WERI-Rb-1 (cell line): ENCODE measurements at regions not wholly inside any gene's neighbourhood (a gene's known extent, or its start where the extent isn't known, plus 50 kb on each side); places are given as distances from the start of the nearest gene placed in this dataset.

ENCODE experiments used
- DNase-seq: peaks from one replicate; pipeline ENCODE4 v3.0.0-alpha.2; 2020
- H3K27ac ChIP-seq: fragments of 250-450 bp; sonication (Bioruptor Pico); 2 replicates; pipeline ENCODE4 v1.5.1; 2020; ENCODE audit warnings: mild to moderate bottlenecking, moderate library complexity
- H3K27me3 ChIP-seq: fragments of 250-450 bp; sonication (Bioruptor Pico); 2 replicates; pipeline ENCODE4 v1.5.1; 2021; ENCODE audit warnings: mild to moderate bottlenecking, low read depth, moderate library complexity; ENCODE audit not compliant: insufficient read depth, severe bottlenecking
- H3K36me3 ChIP-seq: fragments of 250-450 bp; sonication (Bioruptor Pico); 2 replicates; pipeline ENCODE4 v1.5.1; 2020; ENCODE audit warnings: mild to moderate bottlenecking, moderate library complexity
- H3K4me3 ChIP-seq: 2 replicates; pipeline ENCODE4 v1.5.1; 2011; ENCODE audit warnings: low read depth, mild to moderate bottlenecking, control low read depth, low read length
- H3K9me3 ChIP-seq: fragments of 250-450 bp; sonication (Bioruptor Pico); 2 replicates; pipeline ENCODE4 v1.5.1; 2021; ENCODE audit warnings: mild to moderate bottlenecking, moderate library complexity; ENCODE audit not compliant: severe bottlenecking
- CTCF ChIP-seq: IDR thresholded peaks from 2 replicates; pipeline ENCODE4 v1.5.1; 2011; ENCODE audit warnings: low read depth, mild to moderate bottlenecking, control low read depth, inconsistent platforms, low read length

- no peak for TF ChIP-seq CTCF
- no peak overlapping the region for H3K4me3 ChIP-seq
- no peak for DNase-seq
- H3K27ac ChIP-seq, result no peak overlapping the region
- no peaks in the 10 kb centered on the region for H3K36me3 ChIP-seq
- H3K9me3 ChIP-seq, result no peaks in the 10 kb centered on the region
- H3K27me3 ChIP-seq, result peaks cover 10% of the 10 kb centered on the region
These were observed 205.3 kb upstream of the ST6GAL2 start for GRCh38 chr2:107091163-107091864.

- no peak for TF ChIP-seq CTCF
- no peak for DNase-seq
- H3K27ac ChIP-seq, result no peak overlapping the region
- H3K4me3 ChIP-seq, result no peak overlapping the region
- H3K27me3 ChIP-seq, result peaks cover 17% of the 10 kb centered on the region
- H3K36me3 ChIP-seq, result no peaks in the 10 kb centered on the region
- H3K9me3 ChIP-seq, result no peaks in the 10 kb centered on the region
These were observed 207.5 kb upstream of the ST6GAL2 start for GRCh38 chr2:107093426-107093957.

- H3K36me3 ChIP-seq, result no peaks in the 10 kb centered on the region
- H3K9me3 ChIP-seq, result no peaks in the 10 kb centered on the region
- no peak overlapping the region for H3K4me3 ChIP-seq
- DNase-seq, result no peak
- TF ChIP-seq CTCF, result no peak
- H3K27ac ChIP-seq, result no peak overlapping the region
- peaks cover 13% of the 10 kb centered on the region for H3K27me3 ChIP-seq
These were observed 208.6 kb upstream of the ST6GAL2 start for GRCh38 chr2:107094450-107094986.

GRCh38 chr2:107102176-107102575, 216.2 kb upstream of the ST6GAL2 start:
- no peaks in the 10 kb centered on the region for H3K9me3 ChIP-seq
- TF ChIP-seq CTCF, result no peak
- no peak for DNase-seq
- H3K27me3 ChIP-seq, result peaks cover 39% of the 10 kb centered on the region
- no peak overlapping the region for H3K4me3 ChIP-seq
- no peaks in the 10 kb centered on the region for H3K36me3 ChIP-seq
- no peak overlapping the region for H3K27ac ChIP-seq

- no peak for TF ChIP-seq CTCF
- H3K4me3 ChIP-seq, result no peak overlapping the region
- DNase-seq, result no peak
- no peaks in the 10 kb centered on the region for H3K36me3 ChIP-seq
- no peak overlapping the region for H3K27ac ChIP-seq
- peaks cover 36% of the 10 kb centered on the region for H3K27me3 ChIP-seq
- H3K9me3 ChIP-seq, result no peaks in the 10 kb centered on the region
These were observed 221.4 kb upstream of the ST6GAL2 start for GRCh38 chr2:107107351-107107750.
